Right lobe of liver (tissue), 4 donors: ENCODE measurements at regions not wholly inside any gene's neighbourhood (a gene's known extent, or its start where the extent isn't known, plus 50 kb on each side); places are given as distances from the start of the nearest gene placed in this dataset.

Experiments
- POLR2A ChIP-seq: fragments of 450-650 bp; IDR thresholded peaks from one replicate; pipeline ENCODE4 v1.6.1; 2017; ENCODE audit warnings: antibody characterized with exemption, mild to moderate bottlenecking
- TF ChIP-seq, protein P1 (sequence below), 4 donors: fragments of 200-600 bp in 3 of 4; fragments of 450-650 bp in 1 of 4; IDR thresholded peaks; one replicate each; pipeline versions ENCODE4 v1.5.1 to v1.8.0; 2016 to 2022; ENCODE audit warnings: antibody characterized with exemption in 4 of 4, mild to moderate bottlenecking in 2 of 4
- donor health status: DM: no; HTN: no; CAD: no.
- donor health status: DM: no; HTN: no; CAD: no.
- donor health status: DM: no; HTN: yes; CAD: no.

DNA sequence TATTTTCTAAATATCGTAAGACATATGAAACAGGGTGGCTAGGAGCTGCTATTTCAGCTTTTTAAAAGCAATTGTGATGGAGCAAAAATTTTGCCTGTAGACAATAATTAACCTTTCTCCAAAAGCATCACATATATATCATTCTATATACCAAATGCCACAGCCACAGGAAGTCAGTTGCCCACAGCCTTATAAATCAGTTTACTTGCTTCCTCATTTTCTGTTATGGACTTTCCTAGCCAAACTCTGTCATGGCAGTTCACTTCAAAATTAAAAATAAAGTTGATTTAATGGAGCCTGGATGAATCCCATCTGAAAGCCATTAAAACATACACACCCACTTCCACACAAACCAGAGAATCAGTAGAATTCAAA is 93.4 kb upstream of the NHSL1 start:
- no peak for TF ChIP-seq POLR2A
- TF ChIP-seq, protein P1, sequence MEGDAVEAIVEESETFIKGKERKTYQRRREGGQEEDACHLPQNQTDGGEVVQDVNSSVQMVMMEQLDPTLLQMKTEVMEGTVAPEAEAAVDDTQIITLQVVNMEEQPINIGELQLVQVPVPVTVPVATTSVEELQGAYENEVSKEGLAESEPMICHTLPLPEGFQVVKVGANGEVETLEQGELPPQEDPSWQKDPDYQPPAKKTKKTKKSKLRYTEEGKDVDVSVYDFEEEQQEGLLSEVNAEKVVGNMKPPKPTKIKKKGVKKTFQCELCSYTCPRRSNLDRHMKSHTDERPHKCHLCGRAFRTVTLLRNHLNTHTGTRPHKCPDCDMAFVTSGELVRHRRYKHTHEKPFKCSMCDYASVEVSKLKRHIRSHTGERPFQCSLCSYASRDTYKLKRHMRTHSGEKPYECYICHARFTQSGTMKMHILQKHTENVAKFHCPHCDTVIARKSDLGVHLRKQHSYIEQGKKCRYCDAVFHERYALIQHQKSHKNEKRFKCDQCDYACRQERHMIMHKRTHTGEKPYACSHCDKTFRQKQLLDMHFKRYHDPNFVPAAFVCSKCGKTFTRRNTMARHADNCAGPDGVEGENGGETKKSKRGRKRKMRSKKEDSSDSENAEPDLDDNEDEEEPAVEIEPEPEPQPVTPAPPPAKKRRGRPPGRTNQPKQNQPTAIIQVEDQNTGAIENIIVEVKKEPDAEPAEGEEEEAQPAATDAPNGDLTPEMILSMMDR (IDR thresholded peaks at IDR 0.05), result no peak
